Peyer's patch (tissue), 4 donors: ENCODE measurements at regions not wholly inside any gene's neighbourhood (a gene's known extent, or its start where the extent isn't known, plus 50 kb on each side); places are given as distances from the start of the nearest gene placed in this dataset.

ENCODE experiments used
- POLR2A ChIP-seq, 2 donors: fragments of 450-650 bp; IDR thresholded peaks; one replicate each; pipeline ENCODE4 v1.5.1; 2017; ENCODE audit warnings: antibody characterized with exemption in 2 of 2, mild to moderate bottlenecking in 2 of 2, moderate library complexity in 2 of 2
- TF ChIP-seq, protein P1 (sequence below), 6 experiments: fragments of 450-650 bp in 4 of 6; fragments of 200-600 bp in 2 of 6; sonication (generic) in 1 of 6; IDR thresholded peaks; one replicate each; pipeline ENCODE4 v1.5.1; 2017 to 2019; ENCODE audit warnings: antibody characterized with exemption in 6 of 6, mild to moderate bottlenecking in 3 of 6, moderate library complexity in 1 of 6

DNA sequence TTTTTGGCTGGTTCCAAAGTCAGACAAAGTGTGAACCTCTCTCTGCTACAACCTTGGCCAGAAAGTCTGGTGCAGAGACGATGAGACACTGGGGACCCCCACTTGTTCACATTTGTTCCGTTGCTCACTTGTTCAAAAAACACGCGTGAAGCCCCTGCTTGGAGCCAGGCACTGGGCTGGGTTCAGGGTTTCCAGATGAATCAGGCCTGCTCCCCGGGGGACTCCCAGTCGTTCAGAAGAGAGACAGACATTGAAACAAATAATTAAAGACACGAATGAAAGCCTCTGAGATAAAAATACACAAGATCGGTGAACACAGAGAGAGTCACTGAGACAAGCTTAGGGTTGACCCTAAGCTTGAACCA is 101.5 kb upstream of the RUNX3 start:
- TF ChIP-seq, protein P1, sequence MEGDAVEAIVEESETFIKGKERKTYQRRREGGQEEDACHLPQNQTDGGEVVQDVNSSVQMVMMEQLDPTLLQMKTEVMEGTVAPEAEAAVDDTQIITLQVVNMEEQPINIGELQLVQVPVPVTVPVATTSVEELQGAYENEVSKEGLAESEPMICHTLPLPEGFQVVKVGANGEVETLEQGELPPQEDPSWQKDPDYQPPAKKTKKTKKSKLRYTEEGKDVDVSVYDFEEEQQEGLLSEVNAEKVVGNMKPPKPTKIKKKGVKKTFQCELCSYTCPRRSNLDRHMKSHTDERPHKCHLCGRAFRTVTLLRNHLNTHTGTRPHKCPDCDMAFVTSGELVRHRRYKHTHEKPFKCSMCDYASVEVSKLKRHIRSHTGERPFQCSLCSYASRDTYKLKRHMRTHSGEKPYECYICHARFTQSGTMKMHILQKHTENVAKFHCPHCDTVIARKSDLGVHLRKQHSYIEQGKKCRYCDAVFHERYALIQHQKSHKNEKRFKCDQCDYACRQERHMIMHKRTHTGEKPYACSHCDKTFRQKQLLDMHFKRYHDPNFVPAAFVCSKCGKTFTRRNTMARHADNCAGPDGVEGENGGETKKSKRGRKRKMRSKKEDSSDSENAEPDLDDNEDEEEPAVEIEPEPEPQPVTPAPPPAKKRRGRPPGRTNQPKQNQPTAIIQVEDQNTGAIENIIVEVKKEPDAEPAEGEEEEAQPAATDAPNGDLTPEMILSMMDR (IDR thresholded peaks at IDR 0.05): no peak
- TF ChIP-seq POLR2A (IDR thresholded peaks at IDR 0.05): no peak
